ENCODE measurements at regions not wholly inside any gene's neighbourhood (a gene's known extent, or its start where the extent isn't known, plus 50 kb on each side); places are given as distances from the start of the nearest gene placed in this dataset.

DNA sequence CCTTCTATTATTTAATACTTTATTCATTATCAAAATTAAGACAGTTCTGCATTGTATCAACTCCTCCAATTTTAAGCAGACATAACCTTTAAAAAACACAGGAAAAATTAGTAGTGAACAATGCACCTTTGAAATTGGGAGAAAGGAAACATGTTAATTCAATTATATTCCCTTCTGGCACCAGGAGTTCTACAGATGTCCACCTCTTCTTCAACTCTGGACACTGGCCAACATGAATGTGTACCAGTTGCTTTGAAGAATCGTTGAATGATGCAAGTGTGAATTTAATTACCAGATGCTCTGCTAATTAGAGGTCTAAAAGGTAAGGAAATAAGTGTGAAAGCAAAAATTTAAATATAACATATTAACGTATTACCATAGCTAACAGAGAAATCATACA, 206.7 kb upstream of the IGFBP3 start:
- no peak for ATAC-seq (ENCODE audit: low read depth)
- no peak overlapping the region for H3K4me3 ChIP-seq (ENCODE audit: control extremely low read depth in 1 of 5, extremely low read depth in 1 of 5, insufficient read depth in 1 of 5, low read depth in 2 of 5, low read length in 4 of 5)
- DNase-seq, result no peak
- ChIA-PET CTCF (no interaction called here), POLR2A (no interaction called here)
- Mint-ChIP-seq H3K4me3 (no peak overlapping the region), H3K9me3 (ENCODE audit: insufficient read depth) (no peaks in the 10 kb centered on the region), H3K27me3 (no peaks in the 10 kb centered on the region), H3K27ac (no peak overlapping the region), H3K4me1 (no peaks in the 10 kb centered on the region)
- no peaks in the 10 kb centered on the region for H3K27me3 ChIP-seq (replicated peaks in 1 of 4; ENCODE audit: control extremely low read depth in 1 of 4, control insufficient read depth in 3 of 4, insufficient read depth in 4 of 4, low read length in 3 of 4)
- no peak overlapping the region for H2AFZ ChIP-seq (ENCODE audit: insufficient read depth, low read depth, low read length, poor library complexity, severe bottlenecking)
- H3K9ac ChIP-seq (ENCODE audit: low read length), result no peak overlapping the region
- H3K79me2 ChIP-seq (ENCODE audit: control insufficient read depth, insufficient read depth, low read length), result no peaks in the 10 kb centered on the region
- intact Hi-C loops (cut with micrococcal nuclease), result no loop called here
- H3K9me3 ChIP-seq (ENCODE audit: control extremely low read depth in 1 of 3, control insufficient read depth in 2 of 3, insufficient read depth in 1 of 3, low read length in 2 of 3), result no peaks in the 10 kb centered on the region
- no peak overlapping the region for H3K27ac ChIP-seq (ENCODE audit: low read length in 2 of 2)
- no peaks in the 10 kb centered on the region for H3K4me1 ChIP-seq (ENCODE audit: control insufficient read depth in 2 of 2, insufficient read depth in 2 of 2, low read length in 2 of 2)
- no peak overlapping the region for H3K4me2 ChIP-seq (replicated peaks; ENCODE audit: low read depth, low read length, poor library complexity, severe bottlenecking)
- TF ChIP-seq, protein P1, sequence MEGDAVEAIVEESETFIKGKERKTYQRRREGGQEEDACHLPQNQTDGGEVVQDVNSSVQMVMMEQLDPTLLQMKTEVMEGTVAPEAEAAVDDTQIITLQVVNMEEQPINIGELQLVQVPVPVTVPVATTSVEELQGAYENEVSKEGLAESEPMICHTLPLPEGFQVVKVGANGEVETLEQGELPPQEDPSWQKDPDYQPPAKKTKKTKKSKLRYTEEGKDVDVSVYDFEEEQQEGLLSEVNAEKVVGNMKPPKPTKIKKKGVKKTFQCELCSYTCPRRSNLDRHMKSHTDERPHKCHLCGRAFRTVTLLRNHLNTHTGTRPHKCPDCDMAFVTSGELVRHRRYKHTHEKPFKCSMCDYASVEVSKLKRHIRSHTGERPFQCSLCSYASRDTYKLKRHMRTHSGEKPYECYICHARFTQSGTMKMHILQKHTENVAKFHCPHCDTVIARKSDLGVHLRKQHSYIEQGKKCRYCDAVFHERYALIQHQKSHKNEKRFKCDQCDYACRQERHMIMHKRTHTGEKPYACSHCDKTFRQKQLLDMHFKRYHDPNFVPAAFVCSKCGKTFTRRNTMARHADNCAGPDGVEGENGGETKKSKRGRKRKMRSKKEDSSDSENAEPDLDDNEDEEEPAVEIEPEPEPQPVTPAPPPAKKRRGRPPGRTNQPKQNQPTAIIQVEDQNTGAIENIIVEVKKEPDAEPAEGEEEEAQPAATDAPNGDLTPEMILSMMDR (IDR thresholded peaks at IDR 0.05), result no peak
- no peak for TF ChIP-seq EZH2 (IDR thresholded peaks at IDR 0.05; ENCODE audit: borderline replicate concordance, insufficient read depth, low read depth, low read length, poor library complexity, severe bottlenecking)
- no CpG with 5 or more reads among the region's 2 CpGs for WGBS (ENCODE audit: insufficient coverage)
- no peaks in the 10 kb centered on the region for H4K20me1 ChIP-seq (ENCODE audit: control insufficient read depth, insufficient read depth, low read length, poor library complexity, severe bottlenecking)
- H3K36me3 ChIP-seq (replicated peaks in 1 of 2; ENCODE audit: control extremely low read depth in 1 of 2, control insufficient read depth in 1 of 2, extremely low read depth in 1 of 2, insufficient read depth in 2 of 2, low read length in 1 of 2), result no peaks in the 10 kb centered on the region

DNA sequence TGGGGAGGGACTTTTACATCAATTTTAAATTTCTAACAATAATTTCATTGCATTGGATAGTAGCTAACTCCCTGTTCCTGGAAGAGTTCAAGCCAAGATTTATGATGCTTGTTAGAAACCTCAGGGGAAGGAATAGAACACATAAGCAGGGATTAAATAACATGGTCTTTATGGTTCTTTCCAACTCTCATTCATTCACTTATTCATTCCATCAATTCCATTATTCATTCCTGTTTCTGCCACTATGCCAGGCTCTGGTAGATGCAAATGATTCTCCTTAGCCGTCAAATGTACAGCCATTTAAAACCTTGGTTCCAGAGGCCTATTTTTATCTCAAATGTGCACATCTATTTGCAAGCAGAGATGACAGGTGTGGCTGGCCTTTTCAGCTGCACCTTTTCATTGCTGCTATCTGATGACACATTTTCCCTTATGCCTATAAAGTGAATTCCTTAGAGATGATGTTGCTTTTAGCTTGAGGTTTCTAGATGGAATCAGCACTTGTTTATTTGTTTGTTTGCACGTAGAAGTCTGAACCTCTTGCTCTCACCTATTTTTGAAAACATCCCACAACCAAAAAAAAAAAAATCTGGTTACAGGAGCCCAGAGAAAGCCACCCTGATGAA, 205.7 kb upstream of the IGFBP3 start:
- no peak overlapping the region for H3K9ac ChIP-seq (ENCODE audit: low read length)
- ChIA-PET CTCF (no interaction called here), POLR2A (no interaction called here)
- H3K4me2 ChIP-seq (replicated peaks; ENCODE audit: low read depth, low read length, poor library complexity, severe bottlenecking), result no peak overlapping the region
- H3K4me3 Mint-ChIP-seq, result no peak overlapping the region
- H4K20me1 ChIP-seq (ENCODE audit: control insufficient read depth, insufficient read depth, low read length, poor library complexity, severe bottlenecking), result no peaks in the 10 kb centered on the region
- no peaks in the 10 kb centered on the region for H3K9me3 Mint-ChIP-seq (ENCODE audit: insufficient read depth)
- no peak overlapping the region for H2AFZ ChIP-seq (ENCODE audit: insufficient read depth, low read depth, low read length, poor library complexity, severe bottlenecking)
- no peak overlapping the region for H3K27ac Mint-ChIP-seq
- DNase-seq, result no peak
- no peaks in the 10 kb centered on the region for H3K4me1 Mint-ChIP-seq
- H3K79me2 ChIP-seq (ENCODE audit: control insufficient read depth, insufficient read depth, low read length), result no peaks in the 10 kb centered on the region
- H3K27me3 ChIP-seq (replicated peaks in 1 of 4; ENCODE audit: control extremely low read depth in 1 of 4, control insufficient read depth in 3 of 4, insufficient read depth in 4 of 4, low read length in 3 of 4), result no peaks in the 10 kb centered on the region
- no peak for ATAC-seq (ENCODE audit: low read depth)
- no peaks in the 10 kb centered on the region for H3K9me3 ChIP-seq (ENCODE audit: control extremely low read depth in 1 of 3, control insufficient read depth in 2 of 3, insufficient read depth in 1 of 3, low read length in 2 of 3)
- no peaks in the 10 kb centered on the region for H3K36me3 ChIP-seq (replicated peaks in 1 of 2; ENCODE audit: control extremely low read depth in 1 of 2, control insufficient read depth in 1 of 2, extremely low read depth in 1 of 2, insufficient read depth in 2 of 2, low read length in 1 of 2)
- intact Hi-C loops (cut with micrococcal nuclease), result no loop called here
- H3K4me3 ChIP-seq (ENCODE audit: control extremely low read depth in 1 of 5, extremely low read depth in 1 of 5, insufficient read depth in 1 of 5, low read depth in 2 of 5, low read length in 4 of 5), result no peak overlapping the region
- WGBS (ENCODE audit: insufficient coverage), result 38% methylated on average over 1 of the region's 2 CpGs
- H3K27ac ChIP-seq (ENCODE audit: low read length in 2 of 2), result no peak overlapping the region
- TF ChIP-seq EZH2 (IDR thresholded peaks at IDR 0.05; ENCODE audit: borderline replicate concordance, insufficient read depth, low read depth, low read length, poor library complexity, severe bottlenecking), result no peak
- TF ChIP-seq, protein P1 (IDR thresholded peaks at IDR 0.05), result no peak
- H3K4me1 ChIP-seq (ENCODE audit: control insufficient read depth in 2 of 2, insufficient read depth in 2 of 2, low read length in 2 of 2), result no peaks in the 10 kb centered on the region
- no peaks in the 10 kb centered on the region for H3K27me3 Mint-ChIP-seq
